Aorta (tissue), 5 donors: ENCODE measurements at regions not wholly inside any gene's neighbourhood (a gene's known extent, or its start where the extent isn't known, plus 50 kb on each side); places are given as distances from the start of the nearest gene placed in this dataset.

Source experiments
- ATAC-seq: fragments of 200-7000 bp; cut with Tn5 transposase; one replicate; pipeline ENCODE4 v1.9.1; 2022; ENCODE audit warnings: moderate library complexity; ENCODE audit not compliant: low FRiP score
- DNase-seq, 2 donors: peaks; one replicate each; pipeline ENCODE4 v3.0.0-alpha.2; 2020
- H3K27ac ChIP-seq, 2 donors: one replicate each; pipeline ENCODE4 v1.5.1; 2013; ENCODE audit warnings: low read length in 2 of 2, mild to moderate bottlenecking in 2 of 2, moderate library complexity in 2 of 2, control low read depth in 1 of 2, inconsistent platforms in 1 of 2, low read depth in 1 of 2
- H3K27me3 ChIP-seq, 2 donors: one replicate each; pipeline ENCODE4 v1.6.1; 2013; ENCODE audit warnings: control low read depth in 1 of 2, low read length in 1 of 2, mild to moderate bottlenecking in 1 of 2, moderate library complexity in 1 of 2; ENCODE audit not compliant: insufficient read depth in 2 of 2, control insufficient read depth in 1 of 2
- H3K36me3 ChIP-seq, 2 donors: one replicate each; pipeline ENCODE4 v1.6.1; 2013; ENCODE audit warnings: control low read depth in 1 of 2, low read length in 1 of 2, mild to moderate bottlenecking in 1 of 2; ENCODE audit not compliant: insufficient read depth in 2 of 2, control insufficient read depth in 1 of 2
- H3K4me1 ChIP-seq, 2 donors: one replicate each; pipeline ENCODE4 v1.6.1; 2013; ENCODE audit warnings: low read length in 2 of 2, control low read depth in 1 of 2, mild to moderate bottlenecking in 1 of 2, moderate library complexity in 1 of 2; ENCODE audit not compliant: insufficient read depth in 2 of 2, control insufficient read depth in 1 of 2
- H3K4me3 ChIP-seq, 2 donors: one replicate each; pipeline ENCODE4 v1.5.1; 2013; ENCODE audit warnings: low read length in 2 of 2, control low read depth in 1 of 2, mild to moderate bottlenecking in 1 of 2
- H3K9me3 ChIP-seq: one replicate; pipeline ENCODE4 v1.6.1; 2013; ENCODE audit warnings: mild to moderate bottlenecking, low read length; ENCODE audit not compliant: control insufficient read depth
- WGBS, 2 donors: extraction: QIAGEN DNeasy Blood & Tissue Kit; methylation state at CpG; one replicate each; pipeline ENCODE4 v1.1.7; 2013; 5-methylcytosine and 5-hydroxymethylcytosine counted together
- intact Hi-C, 2 donors: fragments of 100-400 bp; cut with DNase I; formaldehyde crosslinking; loops; one replicate each; pipeline versions ENCODE4 v1.14.2 to v1.15.0; 2022
- donor health status: healthy with polysubstance abuse.
- donor health status: Bipolar disorder and iron deficiency.
- donor health status: DM: no; HTN: no; CAD: no.
- donor health status: DM: no; HTN: no; CAD: no.
- donor health status: DM: yes; HTN: yes; CAD: no.

GRCh38 chr5:120152931-120153330 is 311.2 kb upstream of the PRR16 start:
- no peaks in the 10 kb centered on the region for H3K36me3 ChIP-seq
- no peak for DNase-seq
- no peaks in the 10 kb centered on the region for H3K9me3 ChIP-seq
- no peak for ATAC-seq
- H3K4me1 ChIP-seq: no peaks in the 10 kb centered on the region
- intact Hi-C loops: loop anchor here in 1 of 2 donors (2.0 to 10.0 kb wide), 2 partner anchors 16 to 302 kb away; no protein-coding TSS in a partner anchor
- H3K27ac ChIP-seq: no peak overlapping the region
- WGBS, 2 donors: 72% methylated on average over 4 of the region's 4 CpGs
- no peak overlapping the region for H3K4me3 ChIP-seq
- no peaks in the 10 kb centered on the region for H3K27me3 ChIP-seq

DNA sequence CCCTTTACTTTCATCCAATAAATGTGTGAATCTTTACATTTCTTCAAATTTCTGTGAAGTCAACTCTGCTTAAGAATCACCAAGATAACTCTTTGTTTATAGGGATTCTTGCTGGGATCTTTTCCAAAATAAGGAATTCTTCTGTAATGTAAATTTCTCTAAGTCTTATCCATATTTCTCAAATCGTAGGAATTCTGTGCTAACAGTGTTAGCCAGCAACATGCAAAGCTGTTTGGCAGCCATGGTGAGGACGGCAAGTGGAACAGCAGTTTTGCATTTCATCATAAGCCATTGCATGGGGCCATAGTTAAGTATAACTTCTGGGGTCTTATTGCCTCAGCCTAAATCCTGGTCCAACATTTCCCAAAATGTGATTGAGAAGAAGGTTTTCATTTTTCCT is 310.5 kb upstream of the PRR16 start:
- Histone ChIP-seq H3K36me3 (no peaks in the 10 kb centered on the region), H3K4me3 (no peak overlapping the region), H3K27me3 (no peaks in the 10 kb centered on the region), H3K9me3 (no peaks in the 10 kb centered on the region), H3K27ac (no peak overlapping the region), H3K4me1 (no peaks in the 10 kb centered on the region)
- whole genome bisulfite sequencing, 2 donors: 70 to 76% methylated on average over 2 of the region's 2 CpGs
- intact Hi-C loops: loop anchor here in 1 of 2 donors (2.0 to 10.0 kb wide), 2 partner anchors 17 to 301 kb away; no protein-coding TSS in a partner anchor
- no peak for ATAC-seq
- DNase-seq: no peak

- Histone ChIP-seq H3K27me3 (no peaks in the 10 kb centered on the region), H3K4me3 (no peak overlapping the region), H3K27ac (no peak overlapping the region), H3K4me1 (peaks cover 0 to 2% of the 10 kb centered on the region in 2 donors), H3K9me3 (no peaks in the 10 kb centered on the region), H3K36me3 (no peaks in the 10 kb centered on the region)
- intact Hi-C loops: loop anchor here in 1 of 2 donors (10.0 kb wide), 1 partner anchor 299 kb away; no protein-coding TSS in a partner anchor
- WGBS, 2 donors: 91 to 98% methylated on average over 1 of the region's 1 CpG
- DNase-seq (no peak), ATAC-seq (no peak)
Observed at GRCh38 chr5:120155873-120156272, 308.2 kb upstream of the PRR16 start.

DNA sequence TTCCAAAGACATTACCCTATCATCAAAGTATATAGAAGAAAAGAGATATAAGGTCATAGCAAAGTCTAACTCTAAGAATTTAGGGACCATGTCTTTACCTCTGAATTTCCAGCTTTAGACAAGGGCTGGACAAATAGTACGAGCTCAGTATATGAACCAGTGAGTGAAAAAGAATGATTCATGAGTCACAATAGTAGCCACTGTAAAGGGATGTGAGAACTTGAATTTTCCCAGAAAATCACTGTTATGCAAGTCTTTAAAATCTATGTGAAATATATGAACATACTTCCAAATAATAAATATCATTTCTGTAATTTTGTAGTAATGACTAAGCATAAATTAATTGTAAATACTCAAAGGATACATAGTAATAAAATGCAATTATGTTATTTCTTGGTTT is 305.9 kb upstream of the PRR16 start:
- Histone ChIP-seq H3K36me3 (no peaks in the 10 kb centered on the region), H3K4me3 (no peak overlapping the region), H3K27me3 (no peaks in the 10 kb centered on the region), H3K4me1 (peaks cover 0 to 2% of the 10 kb centered on the region in 2 donors), H3K27ac (no peak overlapping the region), H3K9me3 (no peaks in the 10 kb centered on the region)
- intact Hi-C loops: loop anchor here in 1 of 2 donors (10.0 kb wide), 1 partner anchor 297 kb away; no protein-coding TSS in a partner anchor
- DNase-seq (no peak), ATAC-seq (no peak)
- 90 to 96% methylated on average over 1 of the region's 1 CpG for WGBS, 2 donors

- WGBS, 2 donors: 21 to 33% methylated on average over 3 of the region's 3 CpGs
- Histone ChIP-seq H3K9me3 (no peaks in the 10 kb centered on the region), H3K36me3 (no peaks in the 10 kb centered on the region), H3K4me3 (no peak overlapping the region), H3K4me1 (peaks cover 0 to 2% of the 10 kb centered on the region in 2 donors), H3K27me3 (no peaks in the 10 kb centered on the region), H3K27ac (no peak overlapping the region)
- ATAC-seq: no peak
- DNase-seq: no peak
- intact Hi-C loops: loop anchor here in 1 of 2 donors (10.0 kb wide), 1 partner anchor 296 kb away; no protein-coding TSS in a partner anchor
Observed at GRCh38 chr5:120159155-120159554, 304.9 kb upstream of the PRR16 start.

- DNase-seq (no peak), ATAC-seq (no peak)
- 91% methylated on average over 4 of the region's 4 CpGs for WGBS, 2 donors
- no peaks in the 10 kb centered on the region for H3K36me3 ChIP-seq
- intact Hi-C loops: no loop called here
- no peak overlapping the region for H3K4me3 ChIP-seq
- no peaks in the 10 kb centered on the region for H3K9me3 ChIP-seq
- H3K27ac ChIP-seq: no peak overlapping the region
- H3K27me3 ChIP-seq: no peaks in the 10 kb centered on the region
- peaks cover 0 to 2% of the 10 kb centered on the region in 2 donors for H3K4me1 ChIP-seq
Observed at GRCh38 chr5:120160124-120160895, 303.8 kb upstream of the PRR16 start.

DNA sequence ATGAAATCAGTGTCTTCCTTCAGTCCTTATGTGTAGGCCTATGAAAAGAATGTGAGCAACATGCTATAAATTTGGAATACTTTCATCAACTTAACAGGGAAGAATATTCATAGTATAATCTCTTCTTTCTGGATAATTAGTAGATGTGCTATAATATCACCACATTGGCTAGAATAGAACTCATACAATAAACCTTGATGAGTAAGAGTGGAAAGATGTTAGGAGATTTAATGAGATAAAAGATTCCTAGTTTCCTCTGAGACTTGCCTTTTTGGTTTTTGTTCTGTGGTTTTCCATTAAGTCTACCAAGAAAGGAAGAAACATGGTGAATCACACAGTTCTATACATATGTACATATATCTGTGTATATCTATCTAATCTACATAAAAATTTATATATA is 301.8 kb upstream of the PRR16 start:
- Histone ChIP-seq H3K36me3 (no peaks in the 10 kb centered on the region), H3K4me1 (peaks cover 0 to 2% of the 10 kb centered on the region in 2 donors), H3K4me3 (no peak overlapping the region), H3K27ac (no peak overlapping the region), H3K27me3 (no peaks in the 10 kb centered on the region), H3K9me3 (no peaks in the 10 kb centered on the region)
- intact Hi-C loops: no loop called here
- DNase-seq: no peak
- no peak for ATAC-seq

GRCh38 chr5:120164037-120164436 is 300.1 kb upstream of the PRR16 start:
- ATAC-seq: no peak
- no peak for DNase-seq

GRCh38 chr5:120164986-120165385 is 299.1 kb upstream of the PRR16 start:
- Histone ChIP-seq H3K27ac (no peak overlapping the region), H3K4me3 (no peak overlapping the region), H3K27me3 (no peaks in the 10 kb centered on the region), H3K9me3 (no peaks in the 10 kb centered on the region), H3K36me3 (no peaks in the 10 kb centered on the region), H3K4me1 (no peaks in the 10 kb centered on the region)
- WGBS, 2 donors: 57 to 67% methylated on average over 1 of the region's 1 CpG
- intact Hi-C loops: no loop called here
- ATAC-seq (no peak), DNase-seq (no peak)

More at GRCh38 chr5:120164037-120164436, 300.1 kb upstream of the PRR16 start:
- Histone ChIP-seq H3K9me3 (no peaks in the 10 kb centered on the region), H3K36me3 (no peaks in the 10 kb centered on the region), H3K4me3 (no peak overlapping the region), H3K27me3 (no peaks in the 10 kb centered on the region), H3K27ac (no peak overlapping the region), H3K4me1 (peaks cover 0 to 2% of the 10 kb centered on the region in 2 donors)
- intact Hi-C loops: no loop called here
- WGBS, 2 donors: 94 to 98% methylated on average over 3 of the region's 3 CpGs
